GM19455 (cell line): ENCODE measurements at regions not wholly inside any gene's neighbourhood (a gene's known extent, or its start where the extent isn't known, plus 50 kb on each side); places are given as distances from the start of the nearest gene placed in this dataset.
"Not testable (repeated sequence)": the region's sequence is repeated elsewhere in the genome, so short reads cannot be mapped to it uniquely, and the experiment has no call there.

Experiments
- ATAC-seq: cut with Tn5 transposase; IDR thresholded peaks from one replicate; pipeline ENCODE4 v1.9.1; 2021; ENCODE audit not compliant: unreplicated experiment

DNA sequence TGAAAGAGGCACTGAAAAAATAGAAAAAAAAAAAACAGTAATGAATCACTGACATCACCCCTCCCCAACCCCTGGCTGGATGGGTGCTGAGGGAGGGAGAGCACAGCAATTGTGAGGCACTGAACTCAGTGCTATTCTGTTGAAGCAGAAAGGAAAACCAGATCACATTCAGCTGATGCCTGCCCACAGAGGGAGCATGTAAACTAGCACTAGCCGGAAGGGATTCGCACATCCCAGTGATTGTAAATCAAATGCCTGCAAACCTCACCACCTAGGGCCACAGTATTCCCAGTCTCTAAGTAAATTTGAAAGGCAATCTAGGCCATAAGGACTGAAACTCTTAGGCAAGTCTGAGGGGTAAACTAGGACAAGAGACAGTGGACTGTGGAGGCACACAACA lies 772.0 kb upstream of the CCDC179 start:
- no peak for ATAC-seq

DNA sequence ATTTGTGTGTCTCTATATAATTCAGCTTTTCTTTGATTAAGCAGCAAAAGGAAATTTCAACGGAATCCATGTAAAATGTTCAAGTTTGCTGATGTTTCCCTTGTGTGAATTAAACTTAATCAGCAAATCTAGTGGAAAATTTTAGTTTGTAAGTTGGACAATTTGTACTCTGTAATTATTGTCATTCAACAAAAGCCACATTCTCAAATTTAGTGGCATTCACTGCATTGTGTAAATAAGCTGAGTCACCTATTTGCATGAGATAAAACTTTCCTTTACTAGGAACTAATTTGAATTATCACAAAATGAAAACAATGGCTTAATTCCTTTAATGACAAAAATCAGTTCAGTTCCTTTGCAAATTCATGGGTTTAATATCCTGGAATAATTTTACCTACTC lies 784.2 kb upstream of the CCDC179 start:
- no peak for ATAC-seq

DNA sequence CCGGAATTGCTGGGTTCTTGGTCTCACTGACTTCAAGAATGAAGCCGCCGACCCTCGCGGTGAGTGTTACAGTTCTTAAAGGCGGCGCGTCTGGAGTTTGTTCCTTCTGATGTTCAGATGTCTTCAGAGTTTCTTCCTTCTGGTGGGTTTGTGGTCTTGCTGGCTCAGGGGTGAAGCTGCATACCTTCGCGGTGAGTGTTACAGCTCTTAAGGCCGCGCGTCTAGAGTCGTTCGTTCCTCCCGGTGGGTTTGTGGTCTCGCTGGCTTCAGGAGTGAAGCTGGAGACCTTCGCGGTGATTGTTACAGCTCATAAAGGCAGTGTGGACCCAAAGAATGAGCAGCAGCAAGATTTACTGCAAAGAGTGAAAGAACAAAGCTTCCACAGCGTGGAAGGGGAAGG lies 792.1 kb upstream of the CCDC179 start:
- not testable (repeated sequence) for ATAC-seq

DNA sequence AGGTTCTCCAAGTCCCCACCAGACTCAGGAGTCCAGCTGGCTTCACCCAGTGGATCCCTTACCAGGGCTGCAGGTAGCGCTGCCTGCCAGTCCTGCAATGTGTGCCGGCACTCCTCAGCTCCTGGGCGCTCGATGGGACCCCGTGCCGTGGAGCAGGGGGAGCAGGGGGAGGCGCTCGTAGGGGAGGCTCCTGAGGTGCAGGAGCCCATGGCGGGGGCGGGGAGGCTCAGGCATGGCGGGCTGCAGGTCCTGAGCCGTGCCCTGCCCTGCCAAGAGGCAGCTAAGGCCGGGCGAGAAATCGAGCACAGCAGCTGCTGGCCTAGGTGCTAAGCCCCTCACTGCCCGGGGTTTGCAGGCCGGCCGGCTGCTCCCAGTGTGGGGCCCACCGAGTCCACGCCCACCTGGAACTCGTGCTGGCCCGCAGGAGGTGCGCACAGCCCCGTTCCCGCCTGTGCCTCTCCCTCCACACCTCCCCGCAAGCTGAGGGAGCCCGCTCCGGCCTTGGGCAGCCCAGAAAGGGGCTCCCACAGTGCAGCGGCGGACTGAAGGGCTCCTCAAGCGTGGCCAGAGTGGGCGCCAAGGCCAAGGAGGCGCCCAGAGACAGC lies 792.9 kb upstream of the CCDC179 start:
- no peak for ATAC-seq

DNA sequence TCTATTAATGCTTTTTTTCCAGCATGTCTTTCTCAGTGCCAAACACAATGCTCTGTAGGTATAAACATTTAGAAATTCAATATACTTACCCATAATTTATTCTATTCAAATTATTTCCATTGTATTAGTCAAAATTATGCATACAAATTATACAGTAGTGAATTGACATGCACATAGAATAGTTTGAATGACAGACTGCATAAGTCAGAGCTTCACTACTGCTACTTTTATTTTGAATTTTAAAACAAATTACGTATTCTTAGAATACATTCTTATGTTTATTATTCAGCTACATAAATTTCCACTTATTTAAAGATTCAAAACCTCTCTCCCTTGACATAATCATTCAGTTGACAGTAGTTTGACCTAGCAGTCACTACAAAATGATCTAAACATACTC lies 808.0 kb upstream of the CCDC179 start:
- ATAC-seq = no peak

DNA sequence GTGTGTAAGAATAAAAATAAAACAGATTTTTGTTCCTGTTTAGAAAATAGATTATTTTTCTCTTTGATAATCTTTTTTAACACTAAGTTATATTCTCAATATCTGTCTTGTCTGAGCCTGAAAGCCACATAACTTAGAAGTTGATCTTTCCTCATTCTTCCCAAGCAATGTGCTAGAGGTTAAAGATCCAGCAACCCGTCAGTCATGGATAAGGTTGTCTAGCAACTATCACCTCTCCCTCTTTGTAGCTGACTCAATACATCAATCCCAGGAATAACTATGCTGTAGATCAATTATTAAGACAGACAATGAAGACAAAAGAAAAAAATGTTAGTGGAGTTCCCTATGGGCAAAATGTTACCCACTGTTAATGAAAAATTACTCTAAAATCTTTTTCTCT lies 813.1 kb upstream of the CCDC179 start:
- no peak for ATAC-seq

DNA sequence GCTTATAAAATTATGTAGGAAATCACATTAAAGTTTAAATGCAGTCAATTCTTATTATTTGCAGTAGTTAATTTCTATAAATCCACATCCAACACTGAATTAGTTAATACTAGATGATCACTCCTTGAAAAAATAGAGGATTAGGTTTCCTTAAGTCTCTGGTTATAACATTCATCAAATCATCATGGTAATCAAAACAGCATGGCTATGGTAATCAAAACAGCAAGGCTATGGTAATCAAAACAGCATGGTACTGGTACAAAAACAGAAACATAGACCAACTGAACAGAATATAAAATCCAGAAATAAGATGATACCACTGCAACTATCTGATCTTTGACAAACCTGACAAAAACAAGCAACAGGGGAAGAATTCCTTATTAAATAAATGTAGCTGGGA lies 814.6 kb upstream of the CCDC179 start:
- ATAC-seq = no peak

DNA sequence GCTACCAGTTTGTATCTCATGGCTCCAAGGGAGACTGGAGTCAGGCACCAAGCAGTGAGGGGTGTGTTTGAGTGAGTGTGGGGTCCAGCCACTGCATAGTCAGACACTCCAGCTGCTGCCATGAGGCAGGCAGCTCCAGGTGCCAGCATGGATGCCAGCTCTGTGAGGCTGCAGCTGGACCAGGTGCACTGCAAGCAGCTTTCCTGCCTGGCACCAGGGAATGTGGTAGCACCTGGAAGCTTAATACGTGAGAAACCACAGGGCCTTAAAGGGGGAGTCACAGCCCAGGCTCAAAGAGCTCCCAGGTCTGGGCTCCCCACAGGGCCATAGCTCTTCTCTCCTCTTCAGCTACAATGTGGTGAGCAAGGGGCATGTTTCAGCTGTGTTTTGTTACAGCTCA lies 817.8 kb upstream of the LUZP2 start:
- ATAC-seq = no peak

DNA sequence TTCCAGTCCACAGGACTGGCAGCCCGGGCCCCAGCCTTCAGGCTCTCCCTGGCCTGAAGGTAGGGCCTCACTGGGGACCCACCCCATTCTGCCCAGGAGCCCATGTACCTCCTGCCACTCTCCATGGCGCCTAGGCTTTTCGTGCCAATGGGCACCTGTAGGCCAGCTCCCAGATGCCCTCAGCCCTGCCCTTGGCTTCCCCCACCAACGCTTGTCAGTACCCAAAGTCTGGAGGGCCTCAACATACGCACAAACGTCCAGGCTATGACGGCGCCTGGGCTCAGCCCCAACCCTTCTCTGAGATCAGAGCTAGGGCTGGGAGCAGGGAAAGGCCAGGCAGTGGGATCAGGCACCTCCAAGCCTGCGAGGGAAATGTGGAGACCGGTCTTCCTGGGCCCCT lies 816.9 kb upstream of the LUZP2 start:
- no peak for ATAC-seq

DNA sequence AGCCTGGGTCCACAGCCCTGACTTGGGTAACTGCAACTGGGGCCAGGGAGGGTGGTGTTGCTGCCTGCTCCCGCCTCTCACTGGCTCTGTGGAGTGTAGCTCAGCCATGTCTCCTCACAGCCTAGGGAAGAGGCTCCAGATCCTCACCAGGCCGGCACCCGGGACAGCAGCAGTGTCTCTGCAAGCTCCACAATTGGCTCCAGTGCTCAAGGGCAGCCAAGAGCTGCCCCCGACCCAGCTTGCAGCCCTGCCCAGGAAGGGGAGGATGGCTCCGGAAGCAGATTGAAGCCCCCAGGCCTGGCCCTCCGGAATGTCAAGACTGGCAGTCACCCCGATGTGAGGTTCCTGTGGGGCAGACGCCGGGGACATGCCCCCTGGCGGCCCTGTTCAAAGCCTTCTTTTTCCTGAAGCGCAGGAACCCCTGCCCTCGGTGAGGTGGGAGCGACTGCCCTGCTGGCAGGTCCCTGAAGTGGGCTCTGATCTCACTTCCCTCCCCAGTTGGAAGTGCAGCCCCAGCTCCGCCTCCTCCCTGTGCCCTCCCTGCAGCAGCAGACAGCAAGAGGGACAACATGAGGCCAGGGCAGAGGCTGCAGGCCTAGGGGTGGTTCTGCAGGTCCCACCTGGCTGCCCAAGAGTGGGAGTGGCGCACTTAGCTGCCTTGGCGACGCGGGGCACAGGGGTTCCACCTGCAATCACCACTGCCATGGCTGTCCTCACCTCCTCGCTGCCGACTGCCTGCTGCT lies 816.2 kb upstream of the LUZP2 start:
- ATAC-seq = no peak

DNA sequence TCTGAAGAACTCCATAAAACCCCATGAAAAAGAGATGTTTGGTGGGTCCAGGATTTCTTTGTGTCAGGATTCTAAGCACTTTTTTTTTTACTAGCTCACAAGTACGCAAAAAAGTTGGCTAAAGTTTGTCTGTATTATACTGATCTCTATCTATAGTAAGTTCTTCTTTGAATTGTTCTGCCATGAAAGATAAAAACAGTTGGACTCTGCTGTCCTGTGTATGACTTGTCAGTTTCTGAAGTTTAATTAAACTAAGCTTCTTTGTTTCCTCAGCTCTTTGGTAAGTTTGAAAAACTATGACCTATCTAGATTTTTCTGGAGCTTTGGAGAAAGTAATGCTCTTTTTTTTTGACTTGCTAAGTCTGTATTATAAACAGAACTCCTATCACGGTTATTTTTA lies 812.2 kb upstream of the LUZP2 start:
- ATAC-seq = no peak

DNA sequence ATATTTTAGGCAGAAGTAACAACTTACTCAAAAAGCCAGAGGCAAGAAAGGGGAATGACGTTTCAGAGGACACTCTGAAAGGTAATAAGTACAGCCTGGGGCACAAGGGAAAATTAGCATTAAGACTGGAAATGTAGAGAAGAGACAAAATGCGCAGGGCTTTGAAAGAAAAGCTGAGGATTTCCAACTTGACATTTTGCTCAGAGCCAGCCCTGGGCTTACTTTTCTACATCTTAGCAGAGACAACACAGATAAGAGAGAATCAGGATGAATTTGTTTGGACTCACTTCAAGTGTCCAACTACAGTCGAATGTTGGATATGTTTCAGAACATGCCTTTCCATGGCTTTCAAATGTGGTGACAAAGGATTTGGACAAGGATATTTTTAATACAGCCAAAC lies 808.9 kb upstream of the LUZP2 start:
- no peak for ATAC-seq

DNA sequence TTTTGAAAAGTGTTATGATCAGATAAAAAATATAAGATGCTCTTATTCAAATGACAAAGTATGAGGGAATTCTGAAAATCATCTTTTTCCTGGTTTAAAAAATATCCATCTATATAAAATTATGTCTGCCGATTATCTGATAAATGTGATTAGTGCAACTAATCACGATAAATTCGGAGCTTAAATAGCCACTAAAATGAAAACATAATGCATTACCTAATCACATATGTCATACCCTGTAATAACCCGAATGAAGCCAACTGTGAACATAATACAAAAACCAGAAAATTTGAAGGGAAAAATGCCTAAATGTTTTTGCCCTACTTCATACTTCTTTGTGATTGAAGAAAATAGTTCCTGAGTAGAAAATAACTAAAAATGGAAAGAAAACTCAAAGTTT lies 808.4 kb upstream of the LUZP2 start:
- no peak for ATAC-seq

DNA sequence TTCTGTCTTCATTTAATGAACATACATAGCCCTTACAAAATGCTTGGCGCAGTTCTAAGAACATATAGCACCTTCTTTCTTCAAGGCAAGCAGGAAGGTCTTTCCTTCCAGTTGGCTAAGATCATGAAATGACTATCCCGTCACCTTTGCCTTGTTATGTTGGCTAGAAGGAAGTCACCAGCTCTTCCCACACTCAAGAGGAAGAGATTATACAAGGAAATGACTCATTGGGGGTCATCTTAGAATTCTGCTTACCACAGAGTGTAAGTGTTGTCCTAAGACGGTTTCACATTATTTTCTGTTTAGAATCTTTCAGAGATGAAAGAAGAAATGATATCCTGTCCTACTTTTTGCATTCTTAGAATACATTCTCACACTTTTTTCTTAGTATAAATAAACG lies 808.0 kb upstream of the LUZP2 start:
- ATAC-seq = no peak

DNA sequence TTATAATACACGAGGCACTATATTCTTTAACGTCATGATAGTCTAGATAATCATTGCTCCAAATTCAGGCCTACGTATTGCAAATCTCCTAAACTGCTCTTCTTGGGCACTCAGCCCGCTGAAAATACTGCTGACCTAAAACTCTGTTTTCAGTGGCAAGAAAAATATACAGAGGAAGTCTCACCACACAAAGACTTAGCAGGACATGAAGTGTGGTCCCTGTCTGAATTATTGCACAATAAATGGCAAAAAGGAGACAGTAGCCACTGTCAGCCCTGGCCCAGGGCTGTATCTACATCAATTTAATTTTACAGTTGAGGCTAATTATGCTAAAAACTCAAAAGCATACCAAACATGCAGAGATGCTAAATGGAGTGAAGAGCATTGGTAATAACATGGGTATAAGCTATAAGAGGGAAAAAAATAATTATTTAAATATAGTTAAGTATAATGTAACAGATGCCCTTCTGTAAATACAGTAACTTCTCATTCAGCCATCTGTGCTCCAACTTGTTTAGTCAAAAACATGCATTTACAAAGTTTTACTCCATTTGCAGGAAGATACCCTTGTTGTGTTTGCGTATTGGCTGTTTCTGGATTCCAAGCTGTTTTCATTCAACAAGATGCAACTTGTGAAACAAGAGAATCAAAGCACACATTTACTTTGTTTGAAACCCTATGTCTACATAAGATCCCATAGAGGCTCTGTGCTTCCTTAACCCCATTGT lies 800.0 kb upstream of the LUZP2 start:
- no peak for ATAC-seq

DNA sequence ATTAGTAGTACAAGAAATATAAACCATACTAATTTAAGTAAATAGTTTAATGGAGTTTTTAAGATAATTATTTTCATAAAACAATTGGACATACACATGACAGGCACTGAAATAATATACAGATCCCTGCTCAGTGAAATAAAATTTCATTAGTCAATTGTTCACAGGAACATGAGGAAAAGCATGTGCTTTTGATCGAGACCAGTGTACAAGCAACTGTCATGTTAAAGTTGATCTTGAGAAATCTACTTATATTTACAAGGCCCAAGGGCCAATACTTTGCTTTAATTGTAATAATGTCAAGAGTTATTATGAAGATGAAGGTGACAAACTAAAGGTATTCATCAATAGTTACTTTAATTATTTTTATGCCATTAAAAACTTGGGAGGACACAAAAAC lies 792.7 kb upstream of the LUZP2 start:
- no peak for ATAC-seq

DNA sequence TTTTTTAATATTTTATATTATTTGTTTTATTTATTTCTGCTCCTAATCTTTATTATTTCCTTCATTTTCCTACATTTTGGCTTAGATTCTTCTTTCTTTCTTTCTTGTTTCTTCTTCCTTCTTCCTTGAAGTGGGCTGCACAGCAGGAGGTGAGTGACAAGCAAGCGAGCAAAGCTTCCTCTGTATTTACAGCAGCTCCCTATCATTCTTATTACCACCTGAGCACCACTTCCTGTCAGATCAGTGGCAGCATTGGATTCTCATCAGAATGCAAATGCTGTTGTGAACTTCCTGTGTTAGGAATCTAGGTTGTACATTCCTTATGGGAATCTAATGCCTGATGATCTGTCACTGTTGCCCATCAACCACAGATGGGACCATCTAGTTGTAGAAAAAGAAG lies 784.9 kb upstream of the LUZP2 start:
- ATAC-seq = no peak

DNA sequence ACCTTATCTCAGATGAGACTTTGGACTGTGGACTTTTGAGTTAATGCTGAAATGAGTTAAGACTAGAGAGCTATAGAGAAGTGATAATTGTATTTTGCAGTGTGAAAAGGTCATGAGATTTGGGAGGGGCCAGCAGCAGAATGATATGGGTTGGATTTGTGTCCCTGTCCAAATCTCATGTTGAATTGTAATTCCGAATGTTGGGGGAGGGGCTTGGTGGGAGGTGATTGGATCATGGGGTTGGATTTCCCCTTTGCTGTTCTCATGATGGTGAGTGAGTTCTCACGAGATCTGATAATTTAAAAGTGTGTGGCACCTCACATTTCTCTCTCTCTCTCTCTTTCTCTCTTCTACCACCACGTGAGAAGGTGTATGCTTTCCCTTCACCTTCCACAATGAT lies 777.8 kb upstream of the LUZP2 start:
- no peak for ATAC-seq

DNA sequence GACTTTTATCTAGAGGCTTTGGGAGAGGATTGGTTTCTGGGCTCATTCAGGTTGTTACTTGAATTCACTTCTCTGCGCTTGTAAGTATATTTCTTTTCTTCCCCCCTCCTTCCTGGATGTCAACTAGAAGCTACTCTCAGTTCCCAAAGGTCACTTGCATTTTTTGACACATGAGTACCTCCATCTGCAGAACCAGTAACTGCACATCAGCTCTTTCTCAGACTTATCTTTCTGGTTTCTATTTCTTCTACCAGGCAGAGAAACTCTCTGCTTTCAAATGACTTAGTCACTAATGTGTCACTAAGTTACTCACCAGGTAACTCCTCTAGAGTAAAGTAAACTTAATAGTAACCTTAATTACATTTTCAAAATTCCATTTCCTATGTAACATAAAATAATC lies 773.0 kb upstream of the LUZP2 start:
- ATAC-seq = no peak

DNA sequence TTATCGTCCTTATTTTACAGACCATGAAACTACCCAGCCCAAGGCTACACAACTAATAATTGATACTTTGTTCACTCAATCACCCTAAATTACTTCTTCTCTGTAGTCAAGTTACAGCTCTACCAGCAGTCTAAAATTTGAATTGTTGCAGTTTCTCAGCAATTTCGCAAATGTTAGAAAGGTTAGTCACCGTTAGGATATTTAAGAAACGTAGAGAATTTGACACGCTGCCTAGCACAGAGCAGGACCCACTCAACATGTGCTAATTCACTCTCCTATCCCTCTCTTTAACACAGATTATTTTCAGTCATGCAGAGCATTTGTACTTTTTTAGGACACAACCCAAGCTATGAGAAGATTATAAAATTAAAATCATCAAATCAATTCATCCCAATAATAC lies 771.1 kb upstream of the LUZP2 start:
- ATAC-seq = no peak

DNA sequence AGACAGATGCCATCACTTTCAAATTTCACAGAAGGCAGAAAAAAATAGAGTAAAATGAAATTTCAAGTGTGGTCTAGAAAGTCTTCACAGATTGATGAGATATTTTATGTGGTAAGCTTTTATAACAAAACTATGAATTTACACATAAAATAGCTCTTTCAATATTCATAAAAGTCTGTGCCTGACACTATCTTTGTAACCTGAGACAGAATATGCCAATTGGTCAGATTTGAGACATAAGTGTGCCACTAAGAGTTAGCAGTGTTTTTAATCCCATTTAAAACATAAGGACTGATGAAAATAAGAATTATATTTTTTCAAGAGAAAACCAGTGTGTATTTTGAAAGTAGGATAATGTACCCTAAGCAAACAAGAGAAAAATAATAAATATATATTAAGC lies 769.5 kb upstream of the LUZP2 start:
- ATAC-seq = no peak

DNA sequence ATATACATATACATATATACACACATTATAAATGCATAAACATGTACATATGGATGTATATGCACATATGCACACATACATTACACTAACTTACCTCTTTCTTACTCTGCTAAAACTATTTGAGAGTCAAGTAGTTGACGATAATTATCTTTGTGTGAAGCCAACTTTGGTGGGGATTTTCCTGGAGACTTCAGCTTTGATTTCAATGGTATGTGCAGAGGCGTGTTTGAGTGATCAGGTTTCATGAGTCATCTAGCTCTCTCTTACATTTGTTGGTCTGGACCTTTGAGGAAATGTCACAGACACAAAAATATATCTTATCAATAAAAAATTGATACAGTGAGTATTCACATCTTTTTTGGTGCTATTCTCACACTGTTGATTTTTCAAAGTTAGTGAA lies 769.1 kb upstream of the LUZP2 start:
- no peak for ATAC-seq
